HCT116 (cell line): ENCODE measurements at regions not wholly inside any gene's neighbourhood (a gene's known extent, or its start where the extent isn't known, plus 50 kb on each side); places are given as distances from the start of the nearest gene placed in this dataset.

Experiments used
- ATAC-seq: fragments of 200-7000 bp; cut with Tn5 transposase; 2 replicates; pipeline ENCODE4 v1.9.1; 2020; ENCODE audit warnings: mild to moderate bottlenecking, moderate library complexity
- BruUV-seq: library from RNA; stranded (reverse); fragments of 400-500 nt; replicated peaks from 2 replicates; lab custom pipeline; 2021; lab: Mats Ljungman, UMichigan
- CTCF ChIA-PET: fragments of 300-600 bp; sonication (Branson Sonifier 250); formaldehyde crosslinking; loops from one replicate; lab custom pipeline; 2021; ENCODE audit warnings: antibody characterized with exemption; lab: Charles Lee
- POLR2A ChIA-PET: fragments of 300-600, 350-600 bp; sonication (Branson Sonifier 250); formaldehyde crosslinking; loops from one replicate; lab custom pipeline; 2021; ENCODE audit warnings: antibody characterized with exemption; lab: Charles Lee
- RAD21 ChIA-PET, 2 experiments: fragments of 300-600 bp; sonication (Branson Sonifier 250); formaldehyde crosslinking; loops; one replicate each; lab custom pipeline; 2023; ENCODE audit warnings: low total read pairs in 2 of 2; ENCODE audit not compliant: uncharacterized antibody in 2 of 2, unreplicated experiment in 2 of 2, low non-redundant PET in 1 of 2; lab: Charles Lee
- DNase-seq: peaks from one replicate; pipeline ENCODE4 v3.0.0-alpha.2; 2010; ENCODE audit warnings: low read depth, low spot score
- H2AFZ ChIP-seq: fragments of 200-600 bp; shearing (Covaris generic), sonication (generic); 2 replicates; pipeline ENCODE4 v1.6.1; 2017; ENCODE audit warnings: low read depth, mixed run types, mixed read lengths, antibody characterized with exemption, low read length; ENCODE audit not compliant: poor library complexity, severe bottlenecking
- H3K27ac ChIP-seq: 2 replicates; pipeline ENCODE4 v1.5.1; 2012; ENCODE audit warnings: low read depth, low read length
- H3K27me3 ChIP-seq: fragments of 200-600 bp; sonication (generic); 2 replicates; pipeline ENCODE4 v1.6.1; 2016; ENCODE audit warnings: mixed run types, low read length, mixed read lengths; ENCODE audit not compliant: insufficient read depth
- H3K36me3 ChIP-seq, 2 experiments: fragments of 200-500 bp in 1 of 2; fragments of 200-600 bp in 1 of 2; sonication (Bioruptor generic) in 1 of 2; sonication (generic) in 1 of 2; 2 replicates each; pipeline versions ENCODE4 v1.5.1 to v1.6.1; 2014 to 2016; ENCODE audit warnings: low read length in 2 of 2, inconsistent platforms in 1 of 2, mixed read lengths in 1 of 2, mixed run types in 1 of 2; ENCODE audit not compliant: insufficient read depth in 2 of 2, control insufficient read depth in 1 of 2
- H3K4me1 ChIP-seq, 2 experiments: fragments of 200-600 bp in 1 of 2; sonication (generic) in 1 of 2; 2 replicates each; pipeline versions ENCODE4 v1.5.1 to v1.6.1; 2012 to 2017; ENCODE audit warnings: low read length in 2 of 2, inconsistent platforms in 1 of 2, mild to moderate bottlenecking in 1 of 2, mixed read lengths in 1 of 2, mixed run types in 1 of 2, moderate library complexity in 1 of 2; ENCODE audit not compliant: insufficient read depth in 2 of 2, control insufficient read depth in 1 of 2
- H3K4me2 ChIP-seq: fragments of 200-600 bp; sonication (generic); 2 replicates; pipeline ENCODE4 v1.6.1; 2017; ENCODE audit warnings: mixed run types, low read length, mixed read lengths
- H3K4me3 ChIP-seq, 2 experiments: fragments of 200-600 bp in 1 of 2; sonication (generic) in 1 of 2; replicated peaks in 1 of 2; 2 replicates each; pipeline ENCODE4 v1.5.1; 2011 to 2016; ENCODE audit warnings: low read length in 2 of 2, control low read depth in 1 of 2, low read depth in 1 of 2, mild to moderate bottlenecking in 1 of 2, mixed read lengths in 1 of 2, mixed run types in 1 of 2
- H3K79me2 ChIP-seq: fragments of 200-600 bp; sonication (generic); 2 replicates; pipeline ENCODE4 v1.6.1; 2017; ENCODE audit warnings: mild to moderate bottlenecking, mixed run types, low read length, moderate library complexity, mixed read lengths; ENCODE audit not compliant: insufficient read depth
- H3K9ac ChIP-seq: fragments of 200-600 bp; sonication (generic); 2 replicates; pipeline ENCODE4 v1.6.1; 2016; ENCODE audit warnings: low read length, mixed read lengths
- H3K9me2 ChIP-seq: fragments of 200-600 bp; sonication (generic), shearing (Covaris generic); 2 replicates; pipeline ENCODE4 v1.6.1; 2017; ENCODE audit warnings: mixed run types, mild to moderate bottlenecking, moderate library complexity; ENCODE audit not compliant: insufficient read depth
- H3K9me3 ChIP-seq, 2 experiments: fragments of 200-500 bp in 1 of 2; fragments of 200-600 bp in 1 of 2; sonication (Bioruptor generic) in 1 of 2; sonication (generic) in 1 of 2; 2 replicates each; pipeline ENCODE4 v1.6.1; 2014 to 2017; ENCODE audit warnings: low read length in 2 of 2, mixed read lengths in 2 of 2, inconsistent platforms in 1 of 2, low read depth in 1 of 2, mild to moderate bottlenecking in 1 of 2, mixed run types in 1 of 2, moderate library complexity in 1 of 2; ENCODE audit not compliant: control insufficient read depth in 1 of 2, insufficient read depth in 1 of 2
- H4K20me1 ChIP-seq: fragments of 200-600 bp; sonication (generic), shearing (Covaris generic); 2 replicates; pipeline ENCODE4 v1.6.1; 2017; ENCODE audit warnings: mixed run types, mild to moderate bottlenecking, moderate library complexity; ENCODE audit not compliant: insufficient read depth
- ATF3 ChIP-seq: IDR thresholded peaks from 2 replicates; pipeline ENCODE4 v1.6.1; 2012
- CEBPB ChIP-seq: IDR thresholded peaks from 2 replicates; pipeline ENCODE4 v1.6.1; 2012; ENCODE audit warnings: low read depth
- CTCF ChIP-seq, 3 experiments: fragments of 200-600 bp in 1 of 3; sonication (generic) in 1 of 3; IDR thresholded peaks in 2 of 3; conservative IDR thresholded peaks in 1 of 3; 2 replicates each; pipeline ENCODE4 v1.5.1; 2012 to 2017; ENCODE audit warnings: low read depth in 2 of 3, low read length in 2 of 3, antibody characterized with exemption in 1 of 3, borderline replicate concordance in 1 of 3, control low read depth in 1 of 3, mild to moderate bottlenecking in 1 of 3, mixed read lengths in 1 of 3, mixed run types in 1 of 3, moderate library complexity in 1 of 3; ENCODE audit not compliant: insufficient read depth in 1 of 3
- EGR1 ChIP-seq: IDR thresholded peaks from 2 replicates; pipeline ENCODE4 v1.6.1; 2012; ENCODE audit warnings: low read depth
- ELF1 ChIP-seq: IDR thresholded peaks from 2 replicates; pipeline ENCODE4 v1.6.1; 2012; ENCODE audit warnings: low read depth, borderline replicate concordance
- EZH2 ChIP-seq: fragments of 200-600 bp; sonication (generic); IDR thresholded peaks from 2 replicates; pipeline ENCODE4 v1.6.1; 2017; ENCODE audit warnings: antibody characterized with exemption, mixed run types
- EZH2phosphoT487 ChIP-seq: fragments of 200-600 bp; IDR thresholded peaks from 2 replicates; pipeline ENCODE4 v1.6.1; 2018; ENCODE audit warnings: antibody characterized with exemption, borderline replicate concordance
- FOSL1 ChIP-seq: IDR thresholded peaks from 2 replicates; pipeline ENCODE4 v1.6.1; 2012; ENCODE audit warnings: low read depth
- JUND ChIP-seq: IDR thresholded peaks from 2 replicates; pipeline ENCODE4 v1.6.1; 2012
- MAX ChIP-seq: IDR thresholded peaks from 2 replicates; pipeline ENCODE4 v1.6.1; 2012
- POLR2A ChIP-seq: IDR thresholded peaks from 2 replicates; pipeline ENCODE4 v1.7.0; 2011; ENCODE audit warnings: borderline replicate concordance; ENCODE audit not compliant: insufficient read depth, insufficient read length; ENCODE audit errors: extremely low read depth
- REST ChIP-seq: IDR thresholded peaks from 2 replicates; pipeline ENCODE4 v1.6.1; 2012; ENCODE audit warnings: low read depth
- SIN3A ChIP-seq: IDR thresholded peaks from 2 replicates; pipeline ENCODE4 v1.6.1; 2012; ENCODE audit warnings: low read depth
- SP1 ChIP-seq: IDR thresholded peaks from 2 replicates; pipeline ENCODE4 v1.6.1; 2012; ENCODE audit warnings: low read depth
- SRF ChIP-seq: IDR thresholded peaks from 2 replicates; pipeline ENCODE4 v1.6.1; 2012; ENCODE audit warnings: low read depth
- TCF7L2 ChIP-seq: IDR thresholded peaks from 2 replicates; pipeline ENCODE4 v1.7.0; 2011; ENCODE audit warnings: borderline replicate concordance, inconsistent platforms; ENCODE audit not compliant: insufficient read depth, insufficient read length; ENCODE audit errors: extremely low read depth
- YY1 ChIP-seq: IDR thresholded peaks from 2 replicates; pipeline ENCODE4 v1.6.1; 2011; ENCODE audit warnings: low read length, low read depth, moderate library complexity, mild to moderate bottlenecking; ENCODE audit not compliant: insufficient replicate concordance; ENCODE audit errors: extremely low read depth
- ZBTB33 ChIP-seq: IDR thresholded peaks from 2 replicates; pipeline ENCODE4 v1.6.1; 2011; ENCODE audit warnings: mild to moderate bottlenecking, low read length, moderate library complexity; ENCODE audit not compliant: insufficient replicate concordance; ENCODE audit errors: extremely low read depth
- ZNF274 ChIP-seq: fragments of 200-500 bp; sonication (Bioruptor generic); IDR thresholded peaks from 2 replicates; pipeline ENCODE4 v1.6.1; 2014; ENCODE audit warnings: mild to moderate bottlenecking, low read depth, low read length, inconsistent platforms
- intact Hi-C: fragments of 100-400 bp; cut with micrococcal nuclease; formaldehyde crosslinking; loops from 2 replicates; pipeline ENCODE4 v1.10.0; 2022

- TF ChIP-seq CTCF (IDR thresholded peaks at IDR 0.05 in 2 of 3, conservative IDR thresholded peaks at IDR 0.05 in 1 of 3; ENCODE audit: borderline replicate concordance in 1 of 3, insufficient read depth in 1 of 3, low read depth in 2 of 3, low read length in 2 of 3), result no peak
- no peak for TF ChIP-seq EZH2
Measured at GRCh38 chr4:128589384-128589965, 220.0 kb upstream of the JADE1 start (continued).

GRCh38 chr4:128587382-128587781 is 222.1 kb upstream of the JADE1 start:
- H3K9me3 ChIP-seq, result no peaks in the 10 kb centered on the region
- ATAC-seq, result no peak
- H3K79me2 ChIP-seq, result no peaks in the 10 kb centered on the region
- H2AFZ ChIP-seq, result no peak overlapping the region
- H3K36me3 ChIP-seq, result no peaks in the 10 kb centered on the region
- no peaks in the 10 kb centered on the region for H3K27me3 ChIP-seq
- BruUV-seq, result no TSS peak
- ChIA-PET CTCF (no interaction called here), RAD21 (no interaction called here), POLR2A (no interaction called here)
- H3K27ac ChIP-seq, result no peak overlapping the region
- no peak for DNase-seq
- intact Hi-C loops, result no loop called here
- H3K4me2 ChIP-seq, result no peak overlapping the region
- no peak overlapping the region for H3K4me3 ChIP-seq
- no peaks in the 10 kb centered on the region for H3K9me2 ChIP-seq
- H4K20me1 ChIP-seq, result no peaks in the 10 kb centered on the region
- no peak overlapping the region for H3K9ac ChIP-seq
- H3K4me1 ChIP-seq, result no peaks in the 10 kb centered on the region; a peak in 1 of 4 replicates
- TF ChIP-seq SRF (no peak), EZH2phosphoT487 (no peak), POLR2A (no peak), SIN3A (no peak), ATF3 (no peak), FOSL1 (no peak), REST (no peak), TCF7L2 (no peak), ELF1 (no peak), SP1 (no peak), JUND (no peak), YY1 (no peak), ZNF274 (no peak), EGR1 (no peak), CEBPB (no peak), ZBTB33 (no peak), MAX (no peak)
